CD4-positive, alpha-beta T cell treated with Interleukin-4 for 4 hours (primary cell): ENCODE measurements at regions not wholly inside any gene's neighbourhood (a gene's known extent, or its start where the extent isn't known, plus 50 kb on each side); places are given as distances from the start of the nearest gene placed in this dataset.
"Not testable (repeated sequence)": the region's sequence is repeated elsewhere in the genome, so short reads cannot be mapped to it uniquely, and the experiment has no call there.

ENCODE experiments used
- DNase-seq: peaks from one replicate; pipeline ENCODE4 v3.0.0-alpha.2; 2020

DNA sequence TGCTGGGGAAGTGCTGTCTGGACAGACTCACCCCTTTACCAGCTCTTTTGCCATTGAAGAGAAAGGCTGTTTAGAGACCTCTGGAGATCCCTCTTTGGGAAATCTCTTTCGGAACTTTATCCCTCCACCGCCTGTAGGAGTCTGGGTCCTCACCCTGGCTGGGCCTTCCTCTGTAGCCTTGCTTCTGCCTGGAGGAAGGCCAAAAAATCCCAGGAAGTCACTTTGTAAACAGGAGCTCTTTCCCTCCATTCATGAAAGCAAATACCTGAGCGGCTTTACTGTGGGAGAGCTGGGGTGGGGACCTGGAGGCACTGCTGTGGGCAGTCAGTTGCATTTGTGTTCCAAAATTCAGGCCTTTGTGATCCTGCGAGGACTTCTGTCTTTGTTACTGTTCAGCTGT is 126.2 kb downstream of the KLF6 start:
- DNase-seq: no peak

- no peak for DNase-seq
These were observed 128.8 kb downstream of the KLF6 start for GRCh38 chr10:3656214-3656613.

- DNase-seq: no peak
These were observed 129.5 kb downstream of the KLF6 start for GRCh38 chr10:3655528-3655927.

DNA sequence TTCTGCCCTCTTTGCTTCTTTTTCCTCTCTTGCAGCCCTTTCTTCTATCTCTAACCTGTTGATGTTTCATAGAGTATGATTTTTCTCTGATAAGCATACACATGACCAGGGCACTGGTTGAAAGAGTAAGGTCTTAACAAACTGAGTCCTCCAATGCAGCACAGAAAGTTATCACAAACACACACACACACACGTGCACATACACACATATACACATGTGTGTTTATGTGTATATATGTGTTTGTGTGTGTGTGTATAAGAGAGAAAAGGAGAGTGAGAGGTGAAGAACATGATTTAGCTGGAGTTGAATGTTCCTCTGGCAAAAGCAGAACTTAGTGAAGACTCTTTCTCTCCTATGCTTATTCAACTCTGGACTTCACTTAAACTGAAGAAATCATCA is 130.0 kb downstream of the KLF6 start:
- DNase-seq: no peak

DNA sequence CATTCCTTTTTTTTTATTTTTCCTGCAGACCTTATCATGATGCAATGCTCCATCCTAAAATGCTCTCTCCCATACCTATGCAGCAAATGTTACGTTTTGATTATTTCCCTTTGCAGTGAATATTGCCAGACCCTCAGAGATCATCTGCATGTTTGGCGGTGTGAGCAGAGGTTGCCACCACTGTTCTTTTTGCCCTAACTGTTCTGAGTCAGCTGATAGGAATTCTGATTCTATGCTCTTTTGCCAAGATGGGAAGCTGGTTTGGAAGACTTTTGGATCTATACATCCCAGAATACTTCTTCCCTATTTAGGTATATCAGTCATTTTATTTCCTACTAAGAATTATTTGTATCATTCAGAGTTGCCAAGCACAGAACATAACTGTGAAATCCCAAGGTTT is 130.5 kb downstream of the KLF6 start:
- no peak for DNase-seq

GRCh38 chr10:3653303-3653702 is 131.7 kb downstream of the KLF6 start:
- not testable (repeated sequence) for DNase-seq

GRCh38 chr10:3652886-3653285 is 132.1 kb downstream of the KLF6 start:
- peak; percentile 14 for DNase-seq

GRCh38 chr10:3651969-3652653 is 132.9 kb downstream of the KLF6 start:
- DNase-seq: no peak

GRCh38 chr10:3648576-3648975 is 136.4 kb downstream of the KLF6 start:
- DNase-seq: no peak

GRCh38 chr10:3648170-3648569 is 136.8 kb downstream of the KLF6 start:
- no peak for DNase-seq

- DNase-seq: no peak
These were observed 137.9 kb downstream of the KLF6 start for GRCh38 chr10:3647074-3647473.

DNA sequence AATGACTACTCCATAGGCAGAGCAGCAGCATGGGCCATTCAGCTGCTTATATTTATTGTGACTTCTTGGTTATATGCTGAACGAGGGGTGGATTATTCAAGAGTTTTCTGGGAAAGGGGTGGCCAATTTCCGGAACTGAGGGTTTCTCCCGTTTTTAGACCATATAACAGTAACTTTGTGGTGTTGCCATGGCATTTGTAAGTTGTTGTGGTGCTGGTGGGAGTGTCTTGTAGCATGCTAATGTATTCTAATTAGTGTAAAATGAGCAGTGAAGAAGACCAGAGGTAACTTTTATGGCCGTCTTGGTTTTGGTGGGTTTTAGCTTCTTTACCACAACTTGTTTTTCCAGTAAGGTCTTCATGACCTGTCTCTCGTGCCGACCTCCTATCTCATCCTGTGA is 139.6 kb downstream of the KLF6 start:
- DNase-seq: no peak

DNA sequence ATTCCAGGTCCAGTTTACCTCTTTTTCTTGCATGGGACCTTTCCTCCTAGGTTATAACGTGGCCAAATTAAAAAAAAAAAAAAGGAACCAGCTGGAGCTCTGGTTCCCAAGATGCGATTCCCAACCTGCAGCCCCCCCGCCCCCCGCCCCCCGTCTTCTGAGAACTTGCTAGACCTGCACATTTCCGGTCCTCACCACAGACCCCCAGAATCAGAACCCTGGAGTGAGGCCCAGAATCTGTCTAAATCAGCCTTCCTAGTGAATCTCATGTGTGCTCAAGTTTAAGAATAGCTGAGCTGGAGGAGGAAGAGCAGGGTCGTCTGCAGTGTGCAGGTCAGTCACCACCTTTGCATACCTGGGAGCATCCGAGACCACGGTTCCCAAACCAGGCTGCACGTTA is 144.2 kb downstream of the KLF6 start:
- no peak for DNase-seq

- DNase-seq: no peak
These were observed 145.5 kb downstream of the KLF6 start for GRCh38 chr10:3639546-3639945.

DNA sequence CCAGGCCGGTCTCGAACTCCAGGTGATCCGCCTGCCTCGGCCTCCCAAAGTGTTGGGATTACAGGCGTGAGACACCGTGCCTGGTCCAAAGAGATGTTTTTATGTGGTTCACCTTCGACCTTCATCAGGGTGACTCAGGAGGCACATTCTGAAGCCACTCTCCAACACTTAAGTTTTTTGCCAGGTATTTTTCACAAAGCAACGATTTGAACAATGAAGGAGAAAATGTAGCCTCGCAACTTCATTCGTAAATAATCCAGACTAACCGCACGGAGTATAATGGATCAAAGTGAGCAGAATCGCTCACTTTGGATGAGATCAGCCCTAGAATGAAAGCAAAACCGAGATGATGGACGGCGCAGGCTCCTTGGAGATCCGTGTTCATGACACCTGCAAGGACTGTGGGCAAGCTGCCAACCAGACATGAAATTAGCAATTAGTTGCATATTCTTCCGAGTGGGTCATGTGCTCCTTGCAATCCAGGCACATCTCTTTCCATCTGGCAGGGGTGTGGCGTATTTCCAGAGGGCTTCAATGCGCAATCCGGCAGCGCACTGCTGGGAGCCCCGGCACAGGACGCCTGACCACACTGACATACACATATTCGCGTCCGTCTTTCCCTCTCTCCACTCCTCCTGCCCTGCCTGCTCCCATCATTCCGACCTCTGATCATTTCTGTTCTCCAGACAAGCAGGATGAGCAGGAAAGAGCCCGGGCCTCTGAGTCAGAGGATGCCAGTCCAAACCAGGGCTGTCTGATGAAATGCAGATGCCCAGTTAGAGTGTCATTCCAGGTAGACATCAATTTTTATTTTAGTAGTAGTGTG is 148.4 kb downstream of the KLF6 start:
- DNase-seq: no peak

GRCh38 chr10:3635697-3636096 is 149.3 kb downstream of the KLF6 start:
- no peak for DNase-seq

GRCh38 chr10:3635211-3635671 is 149.8 kb downstream of the KLF6 start:
- no peak for DNase-seq

GRCh38 chr10:3634646-3635045 is 150.4 kb downstream of the KLF6 start:
- not testable (repeated sequence) for DNase-seq

DNA sequence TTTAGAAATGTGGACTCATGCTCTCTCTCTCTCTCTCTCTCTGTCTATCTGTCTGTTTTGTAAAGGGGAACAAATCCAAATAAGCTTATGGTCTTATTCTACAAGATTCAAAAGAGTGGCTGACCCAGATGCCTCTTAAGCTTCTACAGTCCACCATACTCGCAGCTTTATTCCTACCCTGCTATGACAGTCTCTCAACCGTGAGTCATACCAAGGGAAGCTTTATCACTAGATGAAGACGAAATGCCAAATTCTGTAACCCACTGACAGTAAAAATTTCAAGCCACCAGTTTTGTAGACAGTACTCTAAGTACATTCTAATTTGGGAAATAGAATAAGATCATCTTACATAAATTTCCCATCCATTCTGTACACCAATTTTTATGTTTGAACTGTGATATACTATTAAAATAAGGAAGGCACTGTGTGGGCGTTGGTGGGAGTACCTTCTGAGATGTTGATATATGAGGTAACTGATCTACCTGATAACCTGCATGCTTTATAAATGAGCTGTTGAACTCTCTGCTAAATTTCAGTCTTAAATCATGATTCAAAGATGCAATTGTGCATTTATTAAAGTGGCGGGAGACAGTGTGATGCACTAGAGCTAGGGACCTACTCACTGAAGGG is 153.2 kb downstream of the KLF6 start:
- no peak for DNase-seq

DNA sequence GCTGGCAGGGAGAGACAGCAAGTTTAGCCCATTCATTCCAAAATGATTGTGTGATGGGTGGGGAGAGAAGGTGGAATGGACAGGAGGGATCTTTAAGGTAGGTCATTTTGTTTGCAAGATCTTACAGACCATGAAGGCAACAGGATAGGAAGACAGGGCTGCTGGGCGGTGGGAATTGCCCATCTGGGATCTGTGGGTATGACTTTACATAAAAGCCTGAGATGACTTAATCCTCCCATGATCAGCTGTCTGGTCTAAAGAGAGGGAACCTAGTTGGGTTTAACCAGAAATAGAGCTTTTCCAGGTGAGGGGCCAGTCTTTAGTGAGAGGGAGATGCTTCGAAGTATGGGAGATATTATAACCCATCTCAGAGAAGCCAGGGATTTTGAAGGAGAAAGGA is 153.7 kb downstream of the KLF6 start:
- DNase-seq: no peak

- no peak for DNase-seq
These were observed 158.9 kb downstream of the KLF6 start for GRCh38 chr10:3625959-3626751.

DNA sequence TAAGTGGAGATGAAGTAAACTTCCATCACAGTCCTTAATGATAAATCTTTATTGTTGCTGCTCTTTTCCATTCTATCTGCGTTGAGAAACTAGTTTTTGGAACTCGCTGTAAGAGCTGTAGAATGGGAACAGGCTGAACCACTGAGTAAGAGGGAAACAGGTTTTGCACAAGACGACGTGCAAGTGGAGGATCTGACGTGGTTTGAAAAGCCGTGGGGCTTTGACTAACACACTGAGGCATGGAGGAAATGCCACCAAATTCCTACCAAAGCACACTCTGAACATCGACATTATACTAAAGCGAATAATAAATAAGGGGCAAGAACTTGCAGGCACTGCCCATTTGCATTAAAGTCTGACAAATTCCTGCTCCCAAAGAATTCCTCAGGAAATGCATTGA is 160.6 kb downstream of the KLF6 start:
- no peak for DNase-seq

DNA sequence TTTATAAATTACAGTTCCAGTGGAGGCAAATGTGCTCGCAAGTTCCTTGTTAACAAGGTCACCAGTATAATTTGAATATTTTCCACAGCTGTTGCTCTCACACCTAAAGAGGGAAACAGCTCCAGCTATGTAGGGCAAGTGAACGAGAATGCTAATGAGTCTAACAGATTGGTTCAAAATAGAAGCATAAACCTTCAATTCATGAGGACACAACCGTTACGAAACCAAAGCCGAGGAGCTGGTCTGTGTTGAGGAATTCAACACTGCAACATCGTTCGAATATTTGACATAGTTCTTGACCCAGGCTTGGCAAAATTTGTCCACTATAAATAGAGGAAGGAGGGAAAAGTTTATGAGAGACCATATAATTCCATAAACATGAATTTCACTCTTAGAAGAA is 161.3 kb downstream of the KLF6 start:
- DNase-seq: no peak
